Loucy (cell line): ENCODE measurements at regions not wholly inside any gene's neighbourhood (a gene's known extent, or its start where the extent isn't known, plus 50 kb on each side); places are given as distances from the start of the nearest gene placed in this dataset.

Source experiments
- H2AFZ ChIP-seq: fragments of 200-600 bp; sonication (generic); 2 replicates; pipeline ENCODE4 v1.6.0; 2016; ENCODE audit warnings: antibody characterized with exemption, mild to moderate bottlenecking, low read length, moderate library complexity
- H3F3A ChIP-seq: fragments of 200-600 bp; 2 replicates; pipeline ENCODE4 v1.6.0; 2016; ENCODE audit warnings: antibody characterized with exemption, low read depth, mild to moderate bottlenecking
- H3K27me3 ChIP-seq: fragments of 200-600 bp; sonication (generic); 2 replicates; pipeline ENCODE4 v1.6.1; 2014; ENCODE audit warnings: low read length, mild to moderate bottlenecking; ENCODE audit not compliant: insufficient read depth, poor library complexity, severe bottlenecking
- H3K36me3 ChIP-seq: fragments of 200-600 bp; sonication (generic); 2 replicates; pipeline ENCODE4 v1.6.1; 2016; ENCODE audit warnings: low read length; ENCODE audit not compliant: insufficient read depth
- H3K4me1 ChIP-seq: fragments of 200-600 bp; sonication (generic); 2 replicates; pipeline ENCODE4 v1.5.1; 2014; ENCODE audit warnings: low read length, mild to moderate bottlenecking; ENCODE audit not compliant: insufficient read depth, poor library complexity, severe bottlenecking
- H3K4me2 ChIP-seq: fragments of 200-600 bp; sonication (generic); 2 replicates; pipeline ENCODE4 v1.6.0; 2014; ENCODE audit warnings: antibody characterized with exemption, low read length, low read depth, mild to moderate bottlenecking; ENCODE audit not compliant: poor library complexity, severe bottlenecking
- H3K4me3 ChIP-seq: fragments of 200-600 bp; sonication (generic); 2 replicates; pipeline ENCODE4 v1.5.1; 2014; ENCODE audit warnings: low read length, mild to moderate bottlenecking, mixed read lengths; ENCODE audit not compliant: poor library complexity, severe bottlenecking
- H3K79me2 ChIP-seq: fragments of 200-600 bp; sonication (generic); 2 replicates; pipeline ENCODE4 v1.6.1; 2014; ENCODE audit warnings: low read length; ENCODE audit not compliant: insufficient read depth
- H3K9ac ChIP-seq: fragments of 200-600 bp; sonication (generic); 2 replicates; pipeline ENCODE4 v1.6.0; 2014; ENCODE audit warnings: mild to moderate bottlenecking, low read depth, low read length, moderate library complexity; ENCODE audit not compliant: poor library complexity, severe bottlenecking
- H3K9me2 ChIP-seq: fragments of 200-600 bp; sonication (generic); replicated peaks from 2 replicates; pipeline ENCODE4 v1.6.1; 2016; ENCODE audit warnings: low read depth, low read length, mixed read lengths
- H3K9me3 ChIP-seq: fragments of 200-600 bp; sonication (generic); 2 replicates; pipeline ENCODE4 v1.6.1; 2014; ENCODE audit warnings: mild to moderate bottlenecking, antibody characterized with exemption, low read length, low read depth; ENCODE audit not compliant: insufficient read depth
- H4K20me1 ChIP-seq: fragments of 200-600 bp; sonication (generic); 2 replicates; pipeline ENCODE4 v1.6.0; 2014; ENCODE audit warnings: antibody characterized with exemption, low read length, mild to moderate bottlenecking; ENCODE audit not compliant: insufficient read depth, poor library complexity, severe bottlenecking
- CTCF ChIP-seq: fragments of 200-600 bp; sonication (generic); conservative IDR thresholded peaks from 2 replicates; pipeline ENCODE4 v1.5.1; 2014; ENCODE audit warnings: mild to moderate bottlenecking, antibody characterized with exemption, low read length
- EZH2phosphoT487 ChIP-seq: fragments of 200-600 bp; IDR thresholded peaks from 2 replicates; pipeline ENCODE4 v1.6.1; 2018; ENCODE audit warnings: antibody characterized with exemption, mild to moderate bottlenecking, moderate library complexity, borderline replicate concordance

DNA sequence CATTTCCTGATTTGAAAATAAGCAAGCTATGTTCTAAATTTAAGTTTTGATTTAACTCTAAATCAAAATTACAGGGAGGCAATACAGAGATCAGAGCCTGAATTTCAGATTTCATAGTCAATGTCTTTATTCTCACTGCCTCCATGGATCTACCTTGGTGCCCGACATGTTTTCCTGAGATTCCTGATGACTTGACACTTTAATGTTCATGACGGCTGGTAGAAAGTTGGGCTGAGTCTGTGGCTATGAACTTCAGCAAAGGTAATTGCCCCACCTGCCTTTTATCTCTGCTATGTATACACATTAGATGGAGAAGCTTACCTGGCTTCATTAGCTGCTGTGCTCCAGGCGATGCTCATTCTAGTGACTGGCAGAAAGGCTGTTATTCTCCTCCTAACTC, 1390.5 kb upstream of the CELF4 start:
- Histone ChIP-seq H3K9ac (no peak overlapping the region), H3K36me3 (no peaks in the 10 kb centered on the region), H3K27me3 (no peaks in the 10 kb centered on the region), H3K4me2 (no peak overlapping the region), H3K4me1 (no peaks in the 10 kb centered on the region), H3F3A (no peaks in the 10 kb centered on the region), H3K9me2 (no peaks in the 10 kb centered on the region), H3K9me3 (no peaks in the 10 kb centered on the region), H3K79me2 (no peaks in the 10 kb centered on the region), H4K20me1 (no peaks in the 10 kb centered on the region), H2AFZ (no peak overlapping the region), H3K4me3 (no peak overlapping the region)
- TF ChIP-seq CTCF (no peak), EZH2phosphoT487 (no peak)

DNA sequence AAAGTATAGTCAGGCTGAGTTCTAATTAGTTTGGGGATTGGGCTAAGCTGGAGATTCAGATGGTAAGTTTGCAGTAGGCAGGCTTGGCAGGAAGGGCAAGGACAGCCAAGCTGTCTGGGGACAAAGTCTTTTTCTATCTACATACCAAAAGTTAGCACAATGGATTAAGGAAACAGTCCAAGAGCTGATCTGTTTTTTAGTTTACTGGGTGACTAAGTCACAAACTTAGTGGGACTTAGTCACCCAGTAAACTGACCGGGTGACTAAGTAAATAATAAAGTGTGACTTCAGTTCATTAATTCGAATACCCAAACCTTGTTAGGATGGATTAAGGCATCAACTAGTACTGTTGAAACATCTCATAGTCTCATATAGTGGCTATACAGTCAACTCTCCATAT, 1386.0 kb upstream of the CELF4 start:
- H3K4me2 ChIP-seq: no peak overlapping the region
- H3K9me3 ChIP-seq: no peaks in the 10 kb centered on the region
- no peaks in the 10 kb centered on the region for H3F3A ChIP-seq
- no peaks in the 10 kb centered on the region for H3K36me3 ChIP-seq
- H3K79me2 ChIP-seq: no peaks in the 10 kb centered on the region
- H3K4me1 ChIP-seq: no peaks in the 10 kb centered on the region
- no peak overlapping the region for H3K4me3 ChIP-seq
- TF ChIP-seq CTCF: no peak
- TF ChIP-seq EZH2phosphoT487: no peak
- no peaks in the 10 kb centered on the region for H3K27me3 ChIP-seq
- no peak overlapping the region for H2AFZ ChIP-seq
- no peaks in the 10 kb centered on the region for H3K9me2 ChIP-seq
- no peaks in the 10 kb centered on the region for H4K20me1 ChIP-seq
- H3K9ac ChIP-seq: no peak overlapping the region

GRCh38 chr18:38948436-38948835, 1382.8 kb upstream of the CELF4 start:
- Histone ChIP-seq H2AFZ (no peak overlapping the region), H3K36me3 (no peaks in the 10 kb centered on the region), H3K4me1 (no peaks in the 10 kb centered on the region), H3K9ac (no peak overlapping the region), H4K20me1 (no peaks in the 10 kb centered on the region), H3K4me2 (no peak overlapping the region), H3K9me2 (no peaks in the 10 kb centered on the region), H3F3A (no peaks in the 10 kb centered on the region), H3K79me2 (no peaks in the 10 kb centered on the region), H3K9me3 (no peaks in the 10 kb centered on the region; the same call in 1 of the 2 replicates), H3K4me3 (no peak overlapping the region), H3K27me3 (no peaks in the 10 kb centered on the region)
- TF ChIP-seq EZH2phosphoT487 (no peak), CTCF (no peak)
